ENCODE measurements at regions not wholly inside any gene's neighbourhood (a gene's known extent, or its start where the extent isn't known, plus 50 kb on each side); places are given as distances from the start of the nearest gene placed in this dataset.

GRCh38 chr5:154107010-154107409 is 68.2 kb downstream of the MFAP3 start:
- no peaks in the 10 kb centered on the region for H3K9me3 ChIP-seq
- ATAC-seq = no peak
- no peaks in the 10 kb centered on the region for H3K36me3 ChIP-seq
- no peak for TF ChIP-seq POLR2A (IDR thresholded peaks at IDR 0.05)
- no peak for TF ChIP-seq CTCF (IDR thresholded peaks at IDR 0.05)
- H3K4me3 ChIP-seq = no peak overlapping the region
- no peak for DNase-seq
- H3K4me1 ChIP-seq = peaks cover 0 to 13% (median 0%) of the 10 kb centered on the region in 12 donors
- H3K27ac ChIP-seq = no peak overlapping the region
- no peaks in the 10 kb centered on the region for H3K27me3 ChIP-seq
- intact Hi-C loops (cut with DNase I) = no loop called here

DNA sequence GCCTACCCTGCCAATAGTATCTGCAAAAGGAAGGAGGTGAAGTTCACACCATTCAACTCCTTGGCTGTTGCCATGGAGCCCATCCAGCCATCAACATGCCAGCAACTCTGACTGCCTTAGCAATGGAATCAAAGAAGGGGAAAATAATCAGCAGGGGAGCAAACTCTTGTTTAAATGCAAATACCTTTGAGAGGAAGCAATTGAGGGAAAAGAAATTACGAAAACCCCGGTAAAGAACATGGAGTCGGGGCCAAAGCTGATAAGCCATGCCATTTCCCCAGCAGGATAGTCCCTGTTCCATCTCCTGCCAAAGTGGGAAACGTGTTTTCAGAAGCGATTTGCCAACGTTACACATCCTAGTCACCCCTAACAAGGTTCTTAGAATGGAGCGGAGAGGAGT is 69.0 kb downstream of the MFAP3 start:
- Histone ChIP-seq H3K27ac (no peak overlapping the region), H3K36me3 (no peaks in the 10 kb centered on the region), H3K4me3 (no peak overlapping the region), H3K4me1 (peaks cover 0 to 6% (median 0%) of the 10 kb centered on the region in 12 donors), H3K9me3 (no peaks in the 10 kb centered on the region), H3K27me3 (no peaks in the 10 kb centered on the region)
- WGBS, 4 donors = 65 to 78% (median 73%) methylated on average over 7 of the region's 7 CpGs
- intact Hi-C loops (cut with DNase I) = no loop called here
- TF ChIP-seq POLR2A (IDR thresholded peaks at IDR 0.05) = no peak
- TF ChIP-seq CTCF (IDR thresholded peaks at IDR 0.05) = no peak
- ATAC-seq = no peak
- no peak for DNase-seq

- no peak for ATAC-seq
- Histone ChIP-seq H3K36me3 (no peaks in the 10 kb centered on the region), H3K27me3 (no peaks in the 10 kb centered on the region), H3K27ac (no peak overlapping the region), H3K4me3 (no peak overlapping the region), H3K4me1 (peaks cover 0 to 2% (median 0%) of the 10 kb centered on the region in 12 donors), H3K9me3 (no peaks in the 10 kb centered on the region)
- WGBS, 4 donors = 62 to 71% (median 65%) methylated on average over 4 of the region's 4 CpGs
- intact Hi-C loops (cut with DNase I) = no loop called here
- no peak for TF ChIP-seq POLR2A (IDR thresholded peaks at IDR 0.05)
- TF ChIP-seq CTCF (IDR thresholded peaks at IDR 0.05) = no peak
- no peak for DNase-seq
These were observed 70.8 kb downstream of the MFAP3 start for GRCh38 chr5:154109416-154110106.

DNA sequence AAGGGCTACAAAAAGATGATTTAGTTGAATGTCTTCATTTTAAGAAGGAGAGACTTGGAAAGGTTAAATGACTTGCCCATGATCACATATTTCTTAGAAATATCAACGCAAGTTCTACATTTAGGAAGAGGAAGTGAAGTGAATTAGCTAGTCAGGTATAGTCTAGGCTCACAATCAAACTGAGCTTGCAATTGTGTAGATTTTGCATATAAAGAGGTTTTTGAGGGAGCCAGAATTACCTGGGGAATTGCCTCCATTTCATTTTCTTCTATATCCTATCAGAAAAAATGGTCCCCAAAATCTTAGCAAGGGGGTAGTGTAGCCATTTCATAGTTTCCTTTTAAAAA is 71.3 kb downstream of the MFAP3 start:
- no peak for ATAC-seq
- no peak for DNase-seq
- intact Hi-C loops (cut with DNase I) = no loop called here
- 90 to 92% (median 91%) methylated on average over 1 of the region's 1 CpG for WGBS, 4 donors
- no peak for TF ChIP-seq CTCF (IDR thresholded peaks at IDR 0.05)
- no peak for TF ChIP-seq POLR2A (IDR thresholded peaks at IDR 0.05)
- H3K27me3 ChIP-seq = no peaks in the 10 kb centered on the region
- no peak overlapping the region for H3K4me3 ChIP-seq
- peaks cover 0 to 2% (median 0%) of the 10 kb centered on the region in 12 donors for H3K4me1 ChIP-seq
- no peaks in the 10 kb centered on the region for H3K9me3 ChIP-seq
- H3K36me3 ChIP-seq = no peaks in the 10 kb centered on the region
- no peak overlapping the region for H3K27ac ChIP-seq

Measured in heart left ventricle (tissue), 16 donors.